ENCODE measurements at regions not wholly inside any gene's neighbourhood (a gene's known extent, or its start where the extent isn't known, plus 50 kb on each side); places are given as distances from the start of the nearest gene placed in this dataset.

GRCh38 chr12:124453419-124454351 lies 113.7 kb downstream of the NCOR2 start:
- H3K27ac Mint-ChIP-seq: peak overlapping the region; percentile 55
- H3K27me3 Mint-ChIP-seq (ENCODE audit: insufficient read depth): peaks cover 2% of the 10 kb centered on the region
- intact Hi-C loops (cut with micrococcal nuclease): loop anchor here (1.0 to 10.0 kb wide), 8 partner anchors 13 to 471 kb away; partner anchors contain the start of gene SCARB1

GRCh38 chr12:124452576-124453331 lies 114.7 kb downstream of the NCOR2 start:
- H3K27me3 Mint-ChIP-seq (ENCODE audit: insufficient read depth): peaks cover 2% of the 10 kb centered on the region
- no peak for DNase-seq (ENCODE audit: low spot score)
- H3K27ac Mint-ChIP-seq: peak overlapping the region; percentile 34
- H3K4me3 Mint-ChIP-seq: peak overlapping the region; percentile 39
- peaks cover 35% of the 10 kb centered on the region for H3K4me1 Mint-ChIP-seq (ENCODE audit: low read depth)
- intact Hi-C loops (cut with micrococcal nuclease): loop anchor here (1.0 to 10.0 kb wide), 8 partner anchors 14 to 472 kb away; partner anchors contain the start of gene SCARB1
- H3K36me3 Mint-ChIP-seq (ENCODE audit: low read depth): peaks cover 6% of the 10 kb centered on the region
- H3K9me3 Mint-ChIP-seq: no peaks in the 10 kb centered on the region

More at GRCh38 chr12:124453419-124454351, 113.7 kb downstream of the NCOR2 start:
- Mint-ChIP-seq H3K9me3 (no peaks in the 10 kb centered on the region), H3K36me3 (ENCODE audit: low read depth) (peaks cover 9% of the 10 kb centered on the region), H3K4me1 (ENCODE audit: low read depth) (peaks cover 44% of the 10 kb centered on the region), H3K4me3 (peak overlapping the region; percentile 39)
- DNase-seq (ENCODE audit: low spot score): peak; percentile 74

- Mint-ChIP-seq H3K9me3 (no peaks in the 10 kb centered on the region), H3K4me1 (ENCODE audit: low read depth) (peaks cover 30% of the 10 kb centered on the region), H3K27me3 (ENCODE audit: insufficient read depth) (peaks cover 2% of the 10 kb centered on the region), H3K27ac (no peak overlapping the region), H3K4me3 (no peak overlapping the region), H3K36me3 (ENCODE audit: low read depth) (peaks cover 6% of the 10 kb centered on the region)
- no peak for DNase-seq (ENCODE audit: low spot score)
- intact Hi-C loops (cut with micrococcal nuclease): loop anchor here (2.0 to 10.0 kb wide), 5 partner anchors 96 to 473 kb away; partner anchors contain the start of gene SCARB1
These were observed 115.7 kb downstream of the NCOR2 start for GRCh38 chr12:124451637-124452243.

- Mint-ChIP-seq H3K36me3 (ENCODE audit: low read depth) (peaks cover 6% of the 10 kb centered on the region), H3K27me3 (ENCODE audit: insufficient read depth) (peaks cover 2% of the 10 kb centered on the region), H3K4me1 (ENCODE audit: low read depth) (peaks cover 30% of the 10 kb centered on the region), H3K27ac (no peak overlapping the region), H3K4me3 (no peak overlapping the region), H3K9me3 (no peaks in the 10 kb centered on the region)
- DNase-seq (ENCODE audit: low spot score): no peak
- intact Hi-C loops (cut with micrococcal nuclease): loop anchor here (5.0 to 10.0 kb wide), 3 partner anchors 96 to 474 kb away; partner anchors contain the start of gene SCARB1
These were observed 116.4 kb downstream of the NCOR2 start for GRCh38 chr12:124451016-124451415.

GRCh38 chr12:124450376-124450750 lies 117.0 kb downstream of the NCOR2 start:
- no peaks in the 10 kb centered on the region for H3K9me3 Mint-ChIP-seq
- no peak for DNase-seq (ENCODE audit: low spot score)
- intact Hi-C loops (cut with micrococcal nuclease): loop anchor here (5.0 to 10.0 kb wide), 3 partner anchors 97 to 474 kb away; partner anchors contain the start of gene SCARB1
- H3K4me1 Mint-ChIP-seq (ENCODE audit: low read depth): peaks cover 30% of the 10 kb centered on the region
- H3K27ac Mint-ChIP-seq: no peak overlapping the region
- H3K36me3 Mint-ChIP-seq (ENCODE audit: low read depth): peaks cover 6% of the 10 kb centered on the region
- no peak overlapping the region for H3K4me3 Mint-ChIP-seq
- peaks cover 2% of the 10 kb centered on the region for H3K27me3 Mint-ChIP-seq (ENCODE audit: insufficient read depth)

- no peak overlapping the region for H3K4me3 Mint-ChIP-seq
- H3K27me3 Mint-ChIP-seq (ENCODE audit: insufficient read depth): peaks cover 2% of the 10 kb centered on the region
- no peaks in the 10 kb centered on the region for H3K9me3 Mint-ChIP-seq
- H3K4me1 Mint-ChIP-seq (ENCODE audit: low read depth): peaks cover 27% of the 10 kb centered on the region
- no peak overlapping the region for H3K27ac Mint-ChIP-seq
- DNase-seq (ENCODE audit: low spot score): no peak
- intact Hi-C loops (cut with micrococcal nuclease): loop anchor here (5.0 to 10.0 kb wide), 3 partner anchors 98 to 475 kb away; partner anchors contain the start of gene SCARB1
- H3K36me3 Mint-ChIP-seq (ENCODE audit: low read depth): peaks cover 6% of the 10 kb centered on the region
These were observed 117.6 kb downstream of the NCOR2 start for GRCh38 chr12:124449623-124450375.

GRCh38 chr12:124448955-124449622 lies 118.3 kb downstream of the NCOR2 start:
- Mint-ChIP-seq H3K27me3 (ENCODE audit: insufficient read depth) (no peaks in the 10 kb centered on the region), H3K9me3 (no peaks in the 10 kb centered on the region), H3K36me3 (ENCODE audit: low read depth) (peaks cover 7% of the 10 kb centered on the region), H3K4me3 (no peak overlapping the region), H3K27ac (no peak overlapping the region), H3K4me1 (ENCODE audit: low read depth) (peaks cover 20% of the 10 kb centered on the region)
- no peak for DNase-seq (ENCODE audit: low spot score)
- intact Hi-C loops (cut with micrococcal nuclease): no loop called here

GRCh38 chr12:124448241-124448954 lies 119.0 kb downstream of the NCOR2 start:
- no peak overlapping the region for H3K27ac Mint-ChIP-seq
- peaks cover 9% of the 10 kb centered on the region for H3K36me3 Mint-ChIP-seq (ENCODE audit: low read depth)
- no peak for DNase-seq (ENCODE audit: low spot score)
- intact Hi-C loops (cut with micrococcal nuclease): no loop called here
- no peaks in the 10 kb centered on the region for H3K9me3 Mint-ChIP-seq
- peaks cover 13% of the 10 kb centered on the region for H3K4me1 Mint-ChIP-seq (ENCODE audit: low read depth)
- H3K27me3 Mint-ChIP-seq (ENCODE audit: insufficient read depth): no peaks in the 10 kb centered on the region
- no peak overlapping the region for H3K4me3 Mint-ChIP-seq

GRCh38 chr12:124446364-124446763 lies 121.0 kb downstream of the NCOR2 start:
- no peaks in the 10 kb centered on the region for H3K27me3 Mint-ChIP-seq (ENCODE audit: insufficient read depth)
- DNase-seq (ENCODE audit: low spot score): no peak
- H3K4me3 Mint-ChIP-seq: no peak overlapping the region
- intact Hi-C loops (cut with micrococcal nuclease): no loop called here
- H3K36me3 Mint-ChIP-seq (ENCODE audit: low read depth): peaks cover 14% of the 10 kb centered on the region
- peaks cover 9% of the 10 kb centered on the region for H3K4me1 Mint-ChIP-seq (ENCODE audit: low read depth)
- H3K9me3 Mint-ChIP-seq: no peaks in the 10 kb centered on the region
- H3K27ac Mint-ChIP-seq: no peak overlapping the region

GRCh38 chr12:124445826-124446225 lies 121.6 kb downstream of the NCOR2 start:
- Mint-ChIP-seq H3K9me3 (no peaks in the 10 kb centered on the region), H3K27ac (no peak overlapping the region), H3K4me1 (ENCODE audit: low read depth) (peaks cover 3% of the 10 kb centered on the region), H3K36me3 (ENCODE audit: low read depth) (peaks cover 14% of the 10 kb centered on the region), H3K4me3 (no peak overlapping the region), H3K27me3 (ENCODE audit: insufficient read depth) (no peaks in the 10 kb centered on the region)
- intact Hi-C loops (cut with micrococcal nuclease): no loop called here
- no peak for DNase-seq (ENCODE audit: low spot score)

- DNase-seq (ENCODE audit: low spot score): no peak
- peaks cover 14% of the 10 kb centered on the region for H3K36me3 Mint-ChIP-seq (ENCODE audit: low read depth)
- intact Hi-C loops (cut with micrococcal nuclease): no loop called here
- H3K27me3 Mint-ChIP-seq (ENCODE audit: insufficient read depth): no peaks in the 10 kb centered on the region
- H3K4me1 Mint-ChIP-seq (ENCODE audit: low read depth): no peaks in the 10 kb centered on the region
- no peak overlapping the region for H3K27ac Mint-ChIP-seq
- H3K4me3 Mint-ChIP-seq: no peak overlapping the region
- no peaks in the 10 kb centered on the region for H3K9me3 Mint-ChIP-seq
These were observed 122.2 kb downstream of the NCOR2 start for GRCh38 chr12:124445121-124445718.
